Loucy (cell line): ENCODE measurements at regions not wholly inside any gene's neighbourhood (a gene's known extent, or its start where the extent isn't known, plus 50 kb on each side); places are given as distances from the start of the nearest gene placed in this dataset.
A peak's percentile ranks its signal among the peaks of the same experiment; 100 is the strongest.
"Not testable (repeated sequence)": the region's sequence is repeated elsewhere in the genome, so short reads cannot be mapped to it uniquely, and the experiment has no call there.

Experiments
- H2AFZ ChIP-seq: fragments of 200-600 bp; sonication (generic); 2 replicates; pipeline ENCODE4 v1.6.0; 2016; ENCODE audit warnings: antibody characterized with exemption, mild to moderate bottlenecking, low read length, moderate library complexity
- H3F3A ChIP-seq: fragments of 200-600 bp; 2 replicates; pipeline ENCODE4 v1.6.0; 2016; ENCODE audit warnings: antibody characterized with exemption, low read depth, mild to moderate bottlenecking
- H3K27me3 ChIP-seq: fragments of 200-600 bp; sonication (generic); 2 replicates; pipeline ENCODE4 v1.6.1; 2014; ENCODE audit warnings: low read length, mild to moderate bottlenecking; ENCODE audit not compliant: insufficient read depth, poor library complexity, severe bottlenecking
- H3K36me3 ChIP-seq: fragments of 200-600 bp; sonication (generic); 2 replicates; pipeline ENCODE4 v1.6.1; 2016; ENCODE audit warnings: low read length; ENCODE audit not compliant: insufficient read depth
- H3K4me1 ChIP-seq: fragments of 200-600 bp; sonication (generic); 2 replicates; pipeline ENCODE4 v1.5.1; 2014; ENCODE audit warnings: low read length, mild to moderate bottlenecking; ENCODE audit not compliant: insufficient read depth, poor library complexity, severe bottlenecking
- H3K4me2 ChIP-seq: fragments of 200-600 bp; sonication (generic); 2 replicates; pipeline ENCODE4 v1.6.0; 2014; ENCODE audit warnings: antibody characterized with exemption, low read length, low read depth, mild to moderate bottlenecking; ENCODE audit not compliant: poor library complexity, severe bottlenecking
- H3K4me3 ChIP-seq: fragments of 200-600 bp; sonication (generic); 2 replicates; pipeline ENCODE4 v1.5.1; 2014; ENCODE audit warnings: low read length, mild to moderate bottlenecking, mixed read lengths; ENCODE audit not compliant: poor library complexity, severe bottlenecking
- H3K79me2 ChIP-seq: fragments of 200-600 bp; sonication (generic); 2 replicates; pipeline ENCODE4 v1.6.1; 2014; ENCODE audit warnings: low read length; ENCODE audit not compliant: insufficient read depth
- H3K9ac ChIP-seq: fragments of 200-600 bp; sonication (generic); 2 replicates; pipeline ENCODE4 v1.6.0; 2014; ENCODE audit warnings: mild to moderate bottlenecking, low read depth, low read length, moderate library complexity; ENCODE audit not compliant: poor library complexity, severe bottlenecking
- H3K9me2 ChIP-seq: fragments of 200-600 bp; sonication (generic); replicated peaks from 2 replicates; pipeline ENCODE4 v1.6.1; 2016; ENCODE audit warnings: low read depth, low read length, mixed read lengths
- H3K9me3 ChIP-seq: fragments of 200-600 bp; sonication (generic); 2 replicates; pipeline ENCODE4 v1.6.1; 2014; ENCODE audit warnings: mild to moderate bottlenecking, antibody characterized with exemption, low read length, low read depth; ENCODE audit not compliant: insufficient read depth
- H4K20me1 ChIP-seq: fragments of 200-600 bp; sonication (generic); 2 replicates; pipeline ENCODE4 v1.6.0; 2014; ENCODE audit warnings: antibody characterized with exemption, low read length, mild to moderate bottlenecking; ENCODE audit not compliant: insufficient read depth, poor library complexity, severe bottlenecking
- TF ChIP-seq, protein P1 (sequence below): fragments of 200-600 bp; sonication (generic); conservative IDR thresholded peaks from 2 replicates; pipeline ENCODE4 v1.5.1; 2014; ENCODE audit warnings: mild to moderate bottlenecking, antibody characterized with exemption, low read length

DNA sequence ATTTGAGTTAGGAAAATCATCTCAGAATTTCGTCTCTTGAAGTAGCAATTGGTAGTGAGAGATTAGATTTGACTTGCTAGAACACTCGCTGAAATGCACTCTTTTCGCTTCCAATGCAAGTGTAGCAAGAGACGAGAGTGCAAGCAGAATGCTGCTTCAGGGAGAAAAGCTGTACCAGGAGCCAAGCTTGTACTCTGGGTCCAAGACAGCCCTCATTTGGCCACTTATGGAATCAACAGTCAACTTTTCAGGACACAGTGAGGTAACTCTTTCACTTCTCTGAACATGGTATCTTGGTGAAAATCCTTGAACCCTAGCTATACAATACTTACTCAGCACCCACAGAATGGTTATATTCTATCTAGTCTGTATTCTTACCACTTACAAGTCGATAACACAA, 107.6 kb upstream of the TERB2 start:
- H3F3A ChIP-seq, H3K9me3 ChIP-seq, H3K9ac ChIP-seq, H3K4me1 ChIP-seq, H3K79me2 ChIP-seq, H3K9me2 ChIP-seq, H4K20me1 ChIP-seq, H3K4me2 ChIP-seq, H3K27me3 ChIP-seq, H2AFZ ChIP-seq, H3K4me3 ChIP-seq, H3K36me3 ChIP-seq: not testable (repeated sequence)
- TF ChIP-seq, protein P1, sequence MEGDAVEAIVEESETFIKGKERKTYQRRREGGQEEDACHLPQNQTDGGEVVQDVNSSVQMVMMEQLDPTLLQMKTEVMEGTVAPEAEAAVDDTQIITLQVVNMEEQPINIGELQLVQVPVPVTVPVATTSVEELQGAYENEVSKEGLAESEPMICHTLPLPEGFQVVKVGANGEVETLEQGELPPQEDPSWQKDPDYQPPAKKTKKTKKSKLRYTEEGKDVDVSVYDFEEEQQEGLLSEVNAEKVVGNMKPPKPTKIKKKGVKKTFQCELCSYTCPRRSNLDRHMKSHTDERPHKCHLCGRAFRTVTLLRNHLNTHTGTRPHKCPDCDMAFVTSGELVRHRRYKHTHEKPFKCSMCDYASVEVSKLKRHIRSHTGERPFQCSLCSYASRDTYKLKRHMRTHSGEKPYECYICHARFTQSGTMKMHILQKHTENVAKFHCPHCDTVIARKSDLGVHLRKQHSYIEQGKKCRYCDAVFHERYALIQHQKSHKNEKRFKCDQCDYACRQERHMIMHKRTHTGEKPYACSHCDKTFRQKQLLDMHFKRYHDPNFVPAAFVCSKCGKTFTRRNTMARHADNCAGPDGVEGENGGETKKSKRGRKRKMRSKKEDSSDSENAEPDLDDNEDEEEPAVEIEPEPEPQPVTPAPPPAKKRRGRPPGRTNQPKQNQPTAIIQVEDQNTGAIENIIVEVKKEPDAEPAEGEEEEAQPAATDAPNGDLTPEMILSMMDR = peak; percentile 20; the same call in 1 of the 2 replicates

DNA sequence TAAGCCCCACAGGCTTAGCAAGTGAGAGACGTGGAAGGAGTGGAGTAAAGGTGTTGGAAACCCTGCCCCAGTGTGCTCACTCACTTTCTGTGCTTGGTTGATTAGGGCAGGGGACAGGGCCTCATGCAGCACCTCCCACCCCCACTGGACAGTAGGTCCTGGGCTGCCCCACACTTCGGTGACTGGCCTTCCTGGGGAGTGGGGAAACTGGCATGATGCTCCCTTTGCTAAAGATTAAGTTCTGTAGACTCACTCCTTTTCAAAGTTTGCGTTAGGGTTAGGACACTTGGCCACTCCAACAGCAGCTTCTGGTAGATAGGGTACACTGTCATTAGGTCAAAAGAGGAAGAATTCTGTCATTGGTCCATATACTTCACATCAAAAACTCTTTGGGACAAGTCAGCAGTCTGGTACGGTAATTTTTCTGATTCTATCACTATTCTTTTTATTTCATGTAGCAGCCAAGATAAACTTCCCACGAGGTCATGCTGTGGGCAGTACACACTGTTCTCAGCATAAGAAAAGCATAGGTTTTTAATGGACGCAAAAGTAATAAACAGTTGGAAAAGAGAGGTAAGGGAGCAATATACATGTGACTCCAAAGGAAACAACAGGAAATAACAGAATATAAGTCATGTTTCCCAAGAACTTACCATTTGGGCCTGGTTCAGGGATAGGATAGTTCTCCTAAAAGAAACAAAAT, 106.6 kb upstream of the TERB2 start:
- not testable (repeated sequence) for H3K79me2 ChIP-seq, H3K27me3 ChIP-seq, H4K20me1 ChIP-seq, H3K4me3 ChIP-seq, H3K36me3 ChIP-seq, H3K9me2 ChIP-seq, H2AFZ ChIP-seq, H3F3A ChIP-seq, H3K9me3 ChIP-seq, H3K4me2 ChIP-seq, H3K4me1 ChIP-seq, H3K9ac ChIP-seq

DNA sequence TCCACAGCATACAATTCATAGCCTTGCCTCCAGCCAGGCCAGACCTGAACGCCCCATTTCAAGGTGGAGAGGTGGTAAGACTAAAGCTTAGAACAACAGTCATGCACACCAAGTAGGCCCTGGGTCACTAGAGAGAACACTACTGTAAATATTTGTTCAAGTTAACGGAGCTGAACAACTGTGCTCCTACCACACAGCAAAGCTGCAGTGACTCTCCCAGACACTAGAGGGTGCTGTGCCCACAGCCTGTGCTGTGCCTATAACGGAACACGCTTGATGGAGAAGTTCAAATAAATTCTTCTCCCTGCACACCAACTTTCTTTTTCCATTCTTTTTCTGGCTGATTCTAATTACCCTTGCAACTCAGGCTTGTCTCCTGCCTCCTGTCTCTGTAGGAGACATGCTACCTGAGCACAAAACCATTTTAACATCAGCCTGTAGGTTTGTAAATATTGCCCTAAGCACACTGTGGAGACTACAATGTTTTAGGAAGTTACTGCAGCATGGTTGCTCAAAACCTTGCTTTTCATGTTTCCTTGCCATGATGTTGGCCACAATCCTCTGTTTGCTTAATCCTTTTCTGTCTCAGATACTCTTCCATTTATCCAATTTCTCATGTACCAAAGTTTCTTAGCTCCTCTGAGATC, 103.1 kb upstream of the TERB2 start:
- H3K4me1 ChIP-seq, H3K9me3 ChIP-seq: not testable (repeated sequence)

DNA sequence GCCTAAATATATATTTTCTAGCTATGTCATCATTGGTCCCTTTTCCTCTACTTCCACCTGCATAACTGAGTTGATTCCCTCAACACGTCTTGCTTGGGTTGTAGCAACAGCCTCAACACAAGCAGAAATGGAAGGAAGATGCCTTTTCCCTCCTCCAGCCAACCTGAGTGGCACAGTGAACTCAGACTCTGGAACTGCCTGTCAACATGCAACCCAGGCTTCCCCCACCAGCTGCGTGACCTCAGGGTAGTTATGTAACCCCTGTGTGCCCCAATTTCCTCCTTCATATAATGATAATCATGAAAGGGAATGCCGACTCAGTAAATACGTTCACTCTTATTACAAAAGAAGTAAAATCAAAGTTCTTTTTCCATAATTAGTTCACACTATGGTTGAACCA, 101.8 kb upstream of the TERB2 start:
- H3K79me2 ChIP-seq, H3K36me3 ChIP-seq, H2AFZ ChIP-seq, H3K9ac ChIP-seq, H3K4me1 ChIP-seq, H3K9me3 ChIP-seq, H3K4me3 ChIP-seq, H3F3A ChIP-seq, H3K27me3 ChIP-seq, H3K9me2 ChIP-seq, H4K20me1 ChIP-seq, H3K4me2 ChIP-seq: not testable (repeated sequence)

More for the DNA sequence above, 103.1 kb upstream of the TERB2 start:
- H3K27me3 ChIP-seq, H3K79me2 ChIP-seq, H3K9me2 ChIP-seq, H3K36me3 ChIP-seq, H4K20me1 ChIP-seq, H3F3A ChIP-seq: not testable (repeated sequence)
- peak overlapping the region; percentile 69 for H3K4me2 ChIP-seq
- TF ChIP-seq, protein P1 = peak; percentile 88
- H3K9ac ChIP-seq = peak overlapping the region; percentile 43
- peak overlapping the region; percentile 99 for H2AFZ ChIP-seq
- H3K4me3 ChIP-seq = peak overlapping the region; percentile 56

DNA sequence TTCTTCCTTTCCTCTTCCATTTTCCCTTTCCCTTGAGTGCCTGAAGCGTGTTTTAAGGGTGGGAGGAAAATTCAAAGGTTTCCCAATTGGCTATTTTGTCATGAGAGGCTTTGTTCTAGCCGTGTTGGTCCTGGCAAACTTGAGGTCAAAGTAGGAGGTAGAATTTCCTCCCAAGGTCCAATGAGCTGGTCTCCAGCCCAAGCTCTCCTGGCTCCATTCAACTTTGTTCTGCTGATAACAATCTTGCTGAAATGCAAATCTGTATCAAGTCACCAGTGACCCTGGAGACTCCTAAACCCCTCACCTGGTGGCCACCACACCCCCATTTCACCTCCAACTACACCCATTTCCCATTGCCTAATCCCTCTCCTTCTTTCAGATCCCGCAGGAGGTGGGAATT, 100.2 kb upstream of the TERB2 start:
- H3K9me2 ChIP-seq, H4K20me1 ChIP-seq, H3K36me3 ChIP-seq, H3K4me3 ChIP-seq, H3F3A ChIP-seq, H3K4me2 ChIP-seq, H3K9ac ChIP-seq, H3K9me3 ChIP-seq, H3K79me2 ChIP-seq, H3K4me1 ChIP-seq, H3K27me3 ChIP-seq, H2AFZ ChIP-seq: not testable (repeated sequence)

DNA sequence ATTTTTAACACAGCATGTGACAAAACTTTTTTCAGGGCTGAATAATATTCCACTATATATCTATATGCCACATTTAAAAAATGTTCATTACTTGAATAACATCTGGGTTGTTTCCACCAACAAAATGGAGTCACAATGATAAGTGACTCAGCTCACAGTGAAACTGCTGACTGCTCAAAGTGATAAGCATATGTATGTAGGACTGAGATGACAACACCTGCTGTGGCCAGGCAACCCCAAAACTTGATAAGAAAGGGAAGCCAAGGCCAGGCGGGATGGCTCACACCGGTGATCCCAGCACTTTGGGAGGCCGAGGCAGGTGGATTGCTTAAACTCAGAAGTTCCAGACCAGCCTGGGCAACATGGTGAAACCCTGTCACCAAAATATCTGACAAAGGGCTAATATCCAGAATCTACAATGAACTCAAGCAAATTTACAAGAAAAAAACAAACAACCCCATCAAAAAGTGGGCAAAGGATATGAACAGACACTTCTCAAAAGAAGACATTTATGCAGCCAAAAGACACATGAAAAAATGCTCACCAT, 99.2 kb upstream of the TERB2 start:
- H3F3A ChIP-seq, H3K4me1 ChIP-seq, H3K79me2 ChIP-seq: not testable (repeated sequence)

More for the DNA sequence above, 99.2 kb upstream of the TERB2 start:
- not testable (repeated sequence) for H3K4me3 ChIP-seq, H4K20me1 ChIP-seq, H3K4me2 ChIP-seq, H3K9me3 ChIP-seq, H2AFZ ChIP-seq, H3K9me2 ChIP-seq, H3K9ac ChIP-seq, H3K36me3 ChIP-seq, H3K27me3 ChIP-seq
